Breast epithelium (tissue), 4 donors: ENCODE measurements at regions not wholly inside any gene's neighbourhood (a gene's known extent, or its start where the extent isn't known, plus 50 kb on each side); places are given as distances from the start of the nearest gene placed in this dataset.

ENCODE experiments used
- DNase-seq, 2 donors: peaks; one replicate each; pipeline ENCODE4 v3.0.0-alpha.2; 2019; ENCODE audit warnings: low spot score in 2 of 2
- H3K27ac ChIP-seq, 2 donors: fragments of 200-600 bp; sonication (generic) in 1 of 2; one replicate each; pipeline ENCODE4 v1.5.1; 2016 to 2019; ENCODE audit warnings: mild to moderate bottlenecking in 1 of 2
- H3K27me3 ChIP-seq, 2 donors: fragments of 200-600 bp; sonication (generic) in 1 of 2; one replicate each; pipeline versions ENCODE4 v1.5.1 to v1.6.0; 2017 to 2019; ENCODE audit warnings: control low read depth in 1 of 2, mild to moderate bottlenecking in 1 of 2
- H3K36me3 ChIP-seq: fragments of 200-600 bp; one replicate; pipeline ENCODE4 v1.5.1; 2019
- H3K4me1 ChIP-seq, 2 donors: fragments of 200-600 bp; sonication (generic); one replicate each; pipeline ENCODE4 v1.5.1; 2016 to 2019; ENCODE audit warnings: control low read depth in 1 of 2
- H3K4me3 ChIP-seq, 3 donors: fragments of 200-600 bp; sonication (generic); 1 replicate in 2 of 3; 2 replicates in 1 of 3; pipeline ENCODE4 v1.5.1; 2016 to 2019; ENCODE audit warnings: mild to moderate bottlenecking in 3 of 3, moderate library complexity in 2 of 3
- H3K9me3 ChIP-seq, 2 donors: fragments of 200-600 bp; sonication (generic) in 1 of 2; one replicate each; pipeline ENCODE4 v1.5.1; 2016 to 2019; ENCODE audit warnings: control low read depth in 1 of 2
- POLR2A ChIP-seq: fragments of 450-650 bp; IDR thresholded peaks from one replicate; pipeline ENCODE4 v1.6.1; 2016; ENCODE audit warnings: antibody characterized with exemption, mild to moderate bottlenecking, moderate library complexity
- POLR2AphosphoS5 ChIP-seq, 3 donors: sonication (generic); formaldehyde crosslinking; IDR thresholded peaks; one replicate each; pipeline ENCODE4 v1.6.1; 2017; ENCODE audit warnings: antibody characterized with exemption in 3 of 3
- intact Hi-C: fragments of 100-400 bp; cut with DNase I; formaldehyde crosslinking; loops from one replicate; pipeline ENCODE4 v1.15.1; 2023; ENCODE audit warnings: low total_unique reads
- TF ChIP-seq, protein P1 (sequence below), 3 donors: fragments of 450-650 bp; IDR thresholded peaks; one replicate each; pipeline ENCODE4 v1.5.1; 2016 to 2017; ENCODE audit warnings: antibody characterized with exemption in 3 of 3, mild to moderate bottlenecking in 3 of 3, moderate library complexity in 3 of 3

DNA sequence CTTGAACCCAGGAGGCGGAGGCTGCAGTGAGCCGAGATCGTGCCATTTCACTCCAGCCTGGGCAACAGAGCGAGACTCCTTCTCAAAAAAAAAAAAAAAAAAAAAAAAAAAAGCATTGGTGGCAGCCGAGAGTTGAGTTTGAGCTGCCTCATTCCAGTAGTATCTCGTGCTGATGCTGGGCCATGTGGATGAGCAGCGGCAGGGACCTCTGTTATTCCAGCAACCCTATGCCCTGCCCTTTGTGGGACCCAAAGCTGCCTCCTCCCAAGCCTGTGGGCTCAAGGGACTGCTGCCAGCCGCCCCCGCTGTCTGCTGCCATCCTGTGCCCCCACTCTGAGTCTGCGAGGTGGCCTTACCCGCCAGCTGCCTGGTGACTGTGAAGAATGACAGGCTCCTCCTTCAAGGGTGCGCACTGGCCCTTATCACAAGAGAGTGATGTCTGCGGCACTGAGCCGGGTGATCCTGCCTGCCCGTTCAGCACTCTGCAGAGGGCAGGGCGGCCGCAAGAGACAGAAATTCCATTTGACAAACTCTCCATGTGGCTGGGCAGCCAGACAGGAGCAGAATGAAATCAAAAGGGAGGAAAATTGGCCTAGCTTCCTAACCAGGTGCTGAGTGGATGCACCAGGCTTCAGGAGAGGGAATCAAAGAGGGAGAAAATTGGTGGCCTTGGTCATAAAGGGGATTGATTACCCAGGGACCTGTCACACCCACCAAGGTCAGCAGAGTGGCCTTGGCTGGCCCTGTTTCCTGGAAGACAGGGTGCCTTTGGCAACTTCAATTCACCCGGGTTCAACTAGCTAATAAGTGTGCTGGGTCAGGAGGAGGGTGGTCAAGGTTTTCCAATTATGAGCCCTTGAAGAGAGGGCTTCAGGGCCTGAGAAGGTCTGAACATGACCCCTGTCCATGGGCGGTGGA is 65.3 kb upstream of the ZMIZ1 start:
- no peaks in the 10 kb centered on the region for H3K36me3 ChIP-seq
- intact Hi-C loops, result no loop called here
- H3K27ac ChIP-seq, result no peak overlapping the region
- no peaks in the 10 kb centered on the region for H3K27me3 ChIP-seq
- DNase-seq, result no peak
- no peaks in the 10 kb centered on the region for H3K9me3 ChIP-seq
- TF ChIP-seq, protein P1, sequence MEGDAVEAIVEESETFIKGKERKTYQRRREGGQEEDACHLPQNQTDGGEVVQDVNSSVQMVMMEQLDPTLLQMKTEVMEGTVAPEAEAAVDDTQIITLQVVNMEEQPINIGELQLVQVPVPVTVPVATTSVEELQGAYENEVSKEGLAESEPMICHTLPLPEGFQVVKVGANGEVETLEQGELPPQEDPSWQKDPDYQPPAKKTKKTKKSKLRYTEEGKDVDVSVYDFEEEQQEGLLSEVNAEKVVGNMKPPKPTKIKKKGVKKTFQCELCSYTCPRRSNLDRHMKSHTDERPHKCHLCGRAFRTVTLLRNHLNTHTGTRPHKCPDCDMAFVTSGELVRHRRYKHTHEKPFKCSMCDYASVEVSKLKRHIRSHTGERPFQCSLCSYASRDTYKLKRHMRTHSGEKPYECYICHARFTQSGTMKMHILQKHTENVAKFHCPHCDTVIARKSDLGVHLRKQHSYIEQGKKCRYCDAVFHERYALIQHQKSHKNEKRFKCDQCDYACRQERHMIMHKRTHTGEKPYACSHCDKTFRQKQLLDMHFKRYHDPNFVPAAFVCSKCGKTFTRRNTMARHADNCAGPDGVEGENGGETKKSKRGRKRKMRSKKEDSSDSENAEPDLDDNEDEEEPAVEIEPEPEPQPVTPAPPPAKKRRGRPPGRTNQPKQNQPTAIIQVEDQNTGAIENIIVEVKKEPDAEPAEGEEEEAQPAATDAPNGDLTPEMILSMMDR (IDR thresholded peaks at IDR 0.05), result no peak
- no peak for TF ChIP-seq POLR2AphosphoS5 (IDR thresholded peaks at IDR 0.05)
- H3K4me1 ChIP-seq, result no peaks in the 10 kb centered on the region
- no peak overlapping the region for H3K4me3 ChIP-seq

DNA sequence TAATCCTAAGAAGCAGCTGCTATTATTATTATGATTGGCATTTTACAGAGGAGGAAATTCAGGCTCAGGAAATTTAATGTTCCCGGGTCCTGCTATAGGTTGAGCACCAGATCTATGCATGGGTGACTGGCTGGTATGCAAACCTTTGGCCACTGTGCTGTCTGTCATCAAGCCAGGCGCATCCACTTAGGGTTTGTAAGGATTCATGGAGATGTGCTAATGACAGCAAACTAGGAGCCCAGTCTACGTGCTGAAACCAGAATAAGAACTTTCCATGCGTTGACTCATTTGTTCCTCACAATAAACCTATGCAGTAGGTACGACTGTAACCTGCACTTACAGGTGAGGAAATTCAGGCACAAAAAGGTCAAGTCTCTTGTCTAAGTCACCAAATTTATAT is 64.5 kb upstream of the ZMIZ1 start:
- TF ChIP-seq POLR2A, result no peak
- TF ChIP-seq POLR2AphosphoS5 (IDR thresholded peaks at IDR 0.05), result no peak
- TF ChIP-seq, protein P1 (IDR thresholded peaks at IDR 0.05), result no peak
- Histone ChIP-seq H3K9me3 (no peaks in the 10 kb centered on the region), H3K36me3 (no peaks in the 10 kb centered on the region), H3K4me1 (no peaks in the 10 kb centered on the region), H3K27me3 (no peaks in the 10 kb centered on the region), H3K27ac (no peak overlapping the region), H3K4me3 (no peak overlapping the region)
- no peak for DNase-seq
- intact Hi-C loops, result no loop called here

GRCh38 chr10:79005126-79005810 is 63.5 kb upstream of the ZMIZ1 start:
- DNase-seq, result no peak
- intact Hi-C loops, result no loop called here
- H3K27me3 ChIP-seq, result no peaks in the 10 kb centered on the region
- no peak overlapping the region for H3K4me3 ChIP-seq
- no peaks in the 10 kb centered on the region for H3K9me3 ChIP-seq
- TF ChIP-seq POLR2A, result no peak
- TF ChIP-seq POLR2AphosphoS5 (IDR thresholded peaks at IDR 0.05), result no peak
- TF ChIP-seq, protein P1 (IDR thresholded peaks at IDR 0.05), result no peak
- H3K27ac ChIP-seq, result no peak overlapping the region
- no peaks in the 10 kb centered on the region for H3K36me3 ChIP-seq
- H3K4me1 ChIP-seq, result no peaks in the 10 kb centered on the region

DNA sequence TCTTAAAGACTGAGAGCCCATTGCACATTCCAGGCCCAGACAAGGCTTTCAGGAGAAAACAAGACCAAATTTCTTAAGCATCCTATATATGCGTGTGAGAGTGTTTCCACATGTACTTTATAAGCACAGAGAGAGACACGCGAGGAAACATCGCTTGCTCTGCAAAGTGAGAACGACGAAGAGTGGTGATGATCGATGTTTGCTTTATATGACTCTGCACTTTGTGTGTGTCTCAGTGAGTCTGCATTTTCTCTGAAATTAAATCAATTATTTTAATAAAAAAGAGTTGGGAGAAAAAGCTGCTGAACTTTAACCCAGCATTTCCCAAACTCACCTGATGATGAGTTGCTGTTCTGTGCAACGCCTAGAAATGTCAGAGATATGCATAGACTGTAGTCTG is 61.7 kb upstream of the ZMIZ1 start:
- no peak overlapping the region for H3K4me3 ChIP-seq
- H3K27ac ChIP-seq, result peak overlapping the region in 1 of 2 donors; percentile 78
- DNase-seq, result no peak
- no peaks in the 10 kb centered on the region for H3K4me1 ChIP-seq
- TF ChIP-seq, protein P1 (IDR thresholded peaks at IDR 0.05), result no peak
- TF ChIP-seq POLR2A (no peak), POLR2AphosphoS5 (IDR thresholded peaks at IDR 0.05) (no peak)
- no peaks in the 10 kb centered on the region for H3K27me3 ChIP-seq
- H3K36me3 ChIP-seq, result no peaks in the 10 kb centered on the region
- H3K9me3 ChIP-seq, result no peaks in the 10 kb centered on the region
- intact Hi-C loops, result no loop called here
